GM18498 (cell line): ENCODE measurements at regions not wholly inside any gene's neighbourhood (a gene's known extent, or its start where the extent isn't known, plus 50 kb on each side); places are given as distances from the start of the nearest gene placed in this dataset.

ENCODE experiments used
- ATAC-seq: cut with Tn5 transposase; IDR thresholded peaks from one replicate; pipeline ENCODE4 v1.9.1; 2021; ENCODE audit warnings: mild to moderate bottlenecking, moderate library complexity; ENCODE audit not compliant: unreplicated experiment

- ATAC-seq, result no peak
These were observed 888.2 kb downstream of the RAB28 start for GRCh38 chr4:12595986-12596385.

- no peak for ATAC-seq
These were observed 888.7 kb downstream of the RAB28 start for GRCh38 chr4:12595489-12595888.

- ATAC-seq, result no peak
These were observed 895.6 kb downstream of the RAB28 start for GRCh38 chr4:12588582-12588981.

GRCh38 chr4:12586242-12587006 is 897.7 kb downstream of the RAB28 start:
- ATAC-seq, result no peak

- no peak for ATAC-seq
These were observed 899.8 kb downstream of the RAB28 start for GRCh38 chr4:12584116-12584875.

- ATAC-seq, result no peak
These were observed 900.9 kb downstream of the RAB28 start for GRCh38 chr4:12583275-12583674.

- ATAC-seq, result no peak
These were observed 903.4 kb downstream of the RAB28 start for GRCh38 chr4:12580787-12581186.

- ATAC-seq, result no peak
These were observed 905.0 kb downstream of the RAB28 start for GRCh38 chr4:12579172-12579571.

GRCh38 chr4:12576409-12576808 is 907.7 kb downstream of the RAB28 start:
- no peak for ATAC-seq

- ATAC-seq, result no peak
These were observed 910.4 kb downstream of the RAB28 start for GRCh38 chr4:12573716-12574115.

GRCh38 chr4:12562476-12563140 is 921.5 kb downstream of the RAB28 start:
- ATAC-seq, result no peak

GRCh38 chr4:12562021-12562420 is 922.1 kb downstream of the RAB28 start:
- ATAC-seq, result no peak

- no peak for ATAC-seq
These were observed 929.1 kb downstream of the RAB28 start for GRCh38 chr4:12555011-12555410.

GRCh38 chr4:12548678-12549077 is 935.5 kb downstream of the RAB28 start:
- ATAC-seq, result no peak

GRCh38 chr4:12545812-12546211 is 938.3 kb downstream of the RAB28 start:
- ATAC-seq, result no peak

- ATAC-seq, result no peak
These were observed 946.0 kb downstream of the RAB28 start for GRCh38 chr4:12538162-12538561.

GRCh38 chr4:12534684-12535083 is 949.5 kb downstream of the RAB28 start:
- ATAC-seq, result no peak

- ATAC-seq, result no peak
These were observed 964.7 kb downstream of the RAB28 start for GRCh38 chr4:12519426-12519825.

GRCh38 chr4:12507868-12508481 is 976.2 kb downstream of the RAB28 start:
- ATAC-seq, result no peak

- no peak for ATAC-seq
These were observed 983.7 kb downstream of the RAB28 start for GRCh38 chr4:12500409-12500808.

GRCh38 chr4:12499693-12500092 is 984.4 kb downstream of the RAB28 start:
- no peak for ATAC-seq
